ENCODE measurements at regions not wholly inside any gene's neighbourhood (a gene's known extent, or its start where the extent isn't known, plus 50 kb on each side); places are given as distances from the start of the nearest gene placed in this dataset.

GRCh38 chr12:11592484-11592883 lies 57.0 kb upstream of the ETV6 start:
- TF ChIP-seq, protein P1, sequence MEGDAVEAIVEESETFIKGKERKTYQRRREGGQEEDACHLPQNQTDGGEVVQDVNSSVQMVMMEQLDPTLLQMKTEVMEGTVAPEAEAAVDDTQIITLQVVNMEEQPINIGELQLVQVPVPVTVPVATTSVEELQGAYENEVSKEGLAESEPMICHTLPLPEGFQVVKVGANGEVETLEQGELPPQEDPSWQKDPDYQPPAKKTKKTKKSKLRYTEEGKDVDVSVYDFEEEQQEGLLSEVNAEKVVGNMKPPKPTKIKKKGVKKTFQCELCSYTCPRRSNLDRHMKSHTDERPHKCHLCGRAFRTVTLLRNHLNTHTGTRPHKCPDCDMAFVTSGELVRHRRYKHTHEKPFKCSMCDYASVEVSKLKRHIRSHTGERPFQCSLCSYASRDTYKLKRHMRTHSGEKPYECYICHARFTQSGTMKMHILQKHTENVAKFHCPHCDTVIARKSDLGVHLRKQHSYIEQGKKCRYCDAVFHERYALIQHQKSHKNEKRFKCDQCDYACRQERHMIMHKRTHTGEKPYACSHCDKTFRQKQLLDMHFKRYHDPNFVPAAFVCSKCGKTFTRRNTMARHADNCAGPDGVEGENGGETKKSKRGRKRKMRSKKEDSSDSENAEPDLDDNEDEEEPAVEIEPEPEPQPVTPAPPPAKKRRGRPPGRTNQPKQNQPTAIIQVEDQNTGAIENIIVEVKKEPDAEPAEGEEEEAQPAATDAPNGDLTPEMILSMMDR (conservative IDR thresholded peaks at IDR 0.05) = no peak
- no peak for TF ChIP-seq ZFX (IDR thresholded peaks at IDR 0.05)

All from C4-2B (cell line).